NCI-H1436 (cell line): ENCODE measurements at regions not wholly inside any gene's neighbourhood (a gene's known extent, or its start where the extent isn't known, plus 50 kb on each side); places are given as distances from the start of the nearest gene placed in this dataset.

Source experiments
- DNase-seq: peaks from one replicate; lab custom pipeline; 2025; lab: John Stamatoyannopoulos, UW

- DNase-seq = no peak
These were observed 345.8 kb downstream of the PTEN start for GRCh38 chr10:88209231-88209630.

DNA sequence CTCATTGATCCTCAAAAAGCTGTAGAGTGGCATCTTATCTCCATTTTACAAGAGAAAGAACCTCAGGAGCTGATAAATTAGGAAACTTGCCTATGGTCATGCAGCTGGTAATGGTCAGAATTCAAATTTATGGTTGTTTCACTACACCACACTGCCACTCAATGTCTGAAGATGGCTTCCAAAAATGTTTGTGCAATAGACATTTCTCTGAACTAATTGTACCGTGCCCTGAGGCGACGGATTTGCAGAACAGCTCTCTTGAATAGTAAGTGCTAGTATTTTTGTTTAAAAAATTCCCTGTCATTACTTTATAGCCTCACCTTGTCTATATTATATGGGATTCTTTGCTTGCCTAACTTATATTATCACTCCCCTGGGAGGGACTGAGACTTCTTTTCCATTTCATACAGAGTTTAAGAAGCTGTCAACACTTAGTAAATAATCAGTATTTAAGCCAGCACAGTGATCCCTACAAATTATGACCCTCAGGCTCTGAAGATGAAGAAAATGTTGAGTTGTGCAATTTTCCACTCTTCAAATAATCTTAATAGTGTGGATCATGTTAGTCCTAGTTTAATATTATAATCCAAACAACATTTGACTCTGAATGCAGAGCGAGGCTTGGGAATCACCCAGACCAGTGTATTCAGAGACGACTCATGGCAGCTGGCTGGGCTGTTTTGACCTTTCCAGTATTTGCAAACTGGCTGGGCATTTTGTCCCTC lies 346.6 kb downstream of the PTEN start:
- DNase-seq = no peak

GRCh38 chr10:88211230-88211629 lies 347.8 kb downstream of the PTEN start:
- no peak for DNase-seq

DNA sequence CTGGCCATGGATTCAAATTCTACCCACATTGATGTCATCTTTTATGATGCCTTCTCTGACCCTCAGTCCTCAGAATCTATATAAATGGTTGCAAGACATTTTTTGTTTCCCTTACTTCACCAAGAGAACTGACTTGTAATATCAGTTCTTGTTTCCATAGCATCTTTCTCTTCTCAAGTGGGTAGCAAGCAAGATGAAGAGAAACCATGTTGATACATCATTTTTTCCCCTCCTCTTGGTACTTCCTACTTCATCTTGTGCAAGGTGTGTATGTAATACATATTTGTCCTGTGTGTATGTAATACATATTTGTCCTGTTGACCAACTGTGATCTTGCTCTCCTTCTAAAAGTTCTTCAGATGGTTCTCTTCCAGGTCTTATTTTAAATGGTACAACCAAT lies 348.6 kb downstream of the PTEN start:
- no peak for DNase-seq

- no peak for DNase-seq
These were observed 349.7 kb downstream of the PTEN start for GRCh38 chr10:88213065-88213605.

DNA sequence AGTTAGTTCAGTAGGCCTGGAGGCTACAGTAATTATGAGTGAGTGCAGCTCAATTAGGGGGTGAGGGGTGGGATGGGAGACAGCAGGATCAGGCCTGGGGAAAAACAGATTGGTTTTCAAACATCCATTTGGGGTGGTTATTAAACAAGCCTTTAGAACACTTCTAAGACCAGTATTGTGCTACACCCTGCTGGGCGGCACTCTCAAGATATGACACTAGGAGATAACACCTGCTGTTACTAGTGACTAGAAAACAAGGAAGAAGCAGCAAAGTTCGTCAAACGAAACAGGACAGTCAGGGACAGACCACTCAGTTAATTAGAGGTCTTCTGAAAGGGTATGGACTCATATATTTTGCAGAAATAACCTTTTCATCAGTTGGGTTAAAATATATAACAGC lies 353.6 kb downstream of the PTEN start:
- DNase-seq = no peak

GRCh38 chr10:88218362-88218761 lies 354.9 kb downstream of the PTEN start:
- DNase-seq = no peak

- no peak for DNase-seq
These were observed 356.3 kb downstream of the PTEN start for GRCh38 chr10:88219753-88220152.

DNA sequence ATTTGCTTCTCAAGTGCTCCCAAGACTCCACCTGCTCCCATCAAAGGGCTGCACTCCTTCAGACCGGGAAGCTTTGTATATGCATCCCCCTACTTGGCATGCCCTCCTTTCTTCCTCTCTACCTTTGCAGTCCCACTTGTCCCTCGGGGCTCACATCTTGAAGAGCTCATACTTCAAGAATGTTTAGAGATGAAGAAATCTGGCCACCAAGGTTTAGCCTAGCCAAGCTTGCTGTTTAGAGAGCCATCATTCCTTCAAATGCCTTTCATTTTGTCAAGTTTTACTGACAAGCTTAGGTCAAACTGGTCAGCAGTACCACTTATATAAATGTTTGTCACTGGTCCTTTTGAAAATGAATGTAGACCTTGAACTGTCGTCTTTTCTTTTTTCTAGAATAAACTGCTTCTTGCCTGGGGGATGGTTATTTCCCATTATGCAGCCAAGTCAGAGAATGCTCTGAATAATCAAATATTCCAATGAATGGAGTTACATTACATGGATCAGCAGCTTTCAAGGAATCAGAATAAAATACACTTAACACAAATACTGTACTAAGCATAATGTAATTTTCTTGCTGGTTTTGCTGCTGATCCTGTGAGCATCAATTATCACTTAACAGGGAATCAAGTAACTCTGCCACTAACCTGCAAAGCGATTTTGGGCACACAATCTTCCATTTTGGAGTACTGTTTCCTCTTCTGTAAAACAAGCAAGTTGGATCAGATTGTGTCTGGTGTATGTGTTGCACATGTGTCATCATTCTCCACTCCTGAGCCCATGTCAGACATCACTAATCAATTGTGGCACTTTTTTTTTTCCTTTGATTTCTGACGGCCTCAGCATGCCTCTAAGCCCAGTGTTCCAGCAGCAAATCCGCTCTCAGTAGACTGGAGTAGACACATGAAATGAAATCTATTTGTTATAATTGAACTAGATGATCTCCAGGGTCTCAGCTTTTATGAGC lies 357.9 kb downstream of the PTEN start:
- no peak for DNase-seq

DNA sequence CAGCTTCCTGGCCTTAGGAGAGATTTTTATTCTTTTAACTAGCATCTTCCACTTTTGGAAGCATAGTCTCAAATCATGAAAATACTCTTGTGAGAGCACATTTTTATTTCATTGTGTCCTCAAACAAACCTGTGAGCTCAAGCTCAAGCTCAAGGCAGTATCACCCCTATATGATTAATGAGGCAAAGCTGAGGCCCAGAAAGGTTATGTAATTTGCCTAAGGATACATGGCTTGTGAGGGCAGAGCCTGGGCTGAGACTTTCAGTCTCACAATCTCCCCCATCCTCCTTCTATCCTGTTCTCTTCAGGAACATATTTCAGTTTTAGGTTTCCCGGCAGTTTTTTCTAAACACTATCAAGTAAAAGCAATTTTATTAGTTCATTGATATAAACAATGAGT lies 359.5 kb downstream of the PTEN start:
- DNase-seq = no peak
